IPS-15b (cell line): ENCODE measurements at regions not wholly inside any gene's neighbourhood (a gene's known extent, or its start where the extent isn't known, plus 50 kb on each side); places are given as distances from the start of the nearest gene placed in this dataset.

ENCODE experiments used
- H3K27me3 ChIP-seq: one replicate; pipeline ENCODE4 v1.6.1; 2013; ENCODE audit warnings: low read length; ENCODE audit not compliant: control insufficient read depth, insufficient read depth
- H3K36me3 ChIP-seq: one replicate; pipeline ENCODE4 v1.6.1; 2013; ENCODE audit warnings: low read length; ENCODE audit not compliant: control insufficient read depth, insufficient read depth
- H3K4me1 ChIP-seq: one replicate; pipeline ENCODE4 v1.6.1; 2013; ENCODE audit warnings: mild to moderate bottlenecking, low read length; ENCODE audit not compliant: control insufficient read depth, insufficient read depth
- H3K4me3 ChIP-seq: one replicate; pipeline ENCODE4 v1.5.1; 2013; ENCODE audit warnings: low read depth, low read length
- H3K9ac ChIP-seq: one replicate; pipeline ENCODE4 v1.6.1; 2013; ENCODE audit warnings: low read depth, mild to moderate bottlenecking, low read length
- H3K9me3 ChIP-seq: one replicate; pipeline ENCODE4 v1.6.1; 2013; ENCODE audit warnings: mild to moderate bottlenecking, low read length; ENCODE audit not compliant: control insufficient read depth, insufficient read depth

DNA sequence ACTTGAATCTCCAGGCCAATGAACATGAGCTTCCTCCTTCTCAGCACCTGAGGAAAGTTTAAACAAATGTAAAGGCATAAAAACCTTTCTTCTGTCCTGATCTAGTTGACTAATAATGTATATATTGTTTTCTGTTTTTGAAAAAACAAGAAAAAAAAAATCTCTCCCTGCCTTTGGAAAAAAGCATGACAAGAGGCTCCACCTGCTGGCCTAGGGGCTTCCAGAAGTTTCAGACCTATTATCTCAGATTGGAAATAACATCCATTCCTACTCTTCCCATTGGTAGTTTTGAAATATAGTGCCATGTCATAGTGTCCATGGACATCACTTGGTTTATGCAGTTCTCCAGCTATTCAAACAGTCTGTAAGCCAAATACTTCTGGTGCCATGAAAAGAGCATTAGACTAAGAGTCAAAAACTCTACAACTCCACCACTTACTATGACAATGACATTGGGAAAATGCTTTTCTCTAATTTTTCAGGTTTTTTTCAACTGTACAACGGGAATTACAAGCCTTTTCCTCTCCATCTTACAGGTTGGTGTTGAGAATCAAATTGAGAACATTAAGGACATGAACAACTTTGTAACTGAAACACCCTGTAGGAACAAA is 409.6 kb upstream of the MPDZ start:
- no peaks in the 10 kb centered on the region for H3K27me3 ChIP-seq
- peaks cover 7% of the 10 kb centered on the region for H3K4me1 ChIP-seq
- H3K9ac ChIP-seq: no peak overlapping the region

DNA sequence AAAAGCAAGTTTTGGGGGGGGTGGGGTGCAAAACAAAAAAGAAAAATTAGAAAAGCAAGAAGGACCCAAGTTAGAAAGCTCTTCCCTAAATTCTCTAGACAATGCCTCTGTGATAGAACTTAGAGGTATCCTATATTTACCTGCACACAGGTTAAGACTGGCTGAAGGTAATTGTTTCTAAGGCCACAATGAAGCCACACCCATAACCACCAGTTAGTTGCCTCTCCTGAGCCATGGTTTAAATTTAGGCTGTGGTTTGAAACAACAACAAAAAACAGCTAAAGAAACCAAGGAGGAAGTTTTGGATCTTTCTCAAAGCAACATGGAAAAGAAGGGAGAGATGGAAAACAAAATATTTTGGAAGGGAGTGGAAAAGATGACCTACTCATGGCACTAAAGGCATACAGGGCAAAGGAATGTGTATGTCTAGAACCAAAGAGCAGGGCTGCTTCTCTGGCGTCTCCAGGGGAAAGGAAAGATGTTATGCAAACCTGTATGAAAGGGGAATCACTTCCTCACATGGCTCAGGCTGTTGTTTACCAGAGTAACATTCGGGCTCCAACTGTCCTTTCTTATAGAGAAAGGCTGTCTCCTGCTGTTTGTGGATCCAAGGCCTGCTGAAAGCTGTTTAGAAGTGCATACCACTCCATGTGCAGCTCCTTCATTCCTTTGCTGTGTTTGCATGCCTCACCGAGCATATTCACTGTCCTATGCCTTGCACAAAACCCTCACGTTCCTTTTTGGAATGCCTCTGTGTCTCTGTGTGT is 408.9 kb upstream of the MPDZ start:
- Histone ChIP-seq H3K9me3 (no peaks in the 10 kb centered on the region), H3K36me3 (no peaks in the 10 kb centered on the region), H3K4me1 (peaks cover 7% of the 10 kb centered on the region), H3K9ac (no peak overlapping the region), H3K4me3 (no peak overlapping the region), H3K27me3 (no peaks in the 10 kb centered on the region)

More for the DNA sequence above, 409.6 kb upstream of the MPDZ start:
- no peaks in the 10 kb centered on the region for H3K36me3 ChIP-seq
- no peak overlapping the region for H3K4me3 ChIP-seq
- no peaks in the 10 kb centered on the region for H3K9me3 ChIP-seq

DNA sequence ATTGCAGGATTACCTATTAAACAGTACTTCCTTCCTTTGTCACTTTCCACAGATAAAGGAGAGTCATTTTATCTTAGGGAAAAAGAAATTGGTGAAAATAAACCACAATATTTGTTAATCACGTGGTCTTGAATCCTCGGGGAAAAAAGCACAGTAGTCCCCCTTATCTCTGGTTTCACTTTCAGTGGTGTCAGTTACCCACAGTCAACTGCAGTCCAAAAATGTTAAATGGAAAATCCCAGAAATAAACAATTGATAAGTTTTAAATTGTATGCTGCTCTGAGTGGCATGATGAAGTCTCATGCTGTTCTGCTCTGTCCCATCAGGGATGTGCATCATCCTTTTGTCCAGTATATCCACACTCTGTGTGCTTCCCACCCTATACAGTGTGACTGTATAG is 405.2 kb upstream of the MPDZ start:
- H3K9me3 ChIP-seq: no peaks in the 10 kb centered on the region
- H3K4me3 ChIP-seq: no peak overlapping the region
- peaks cover 7% of the 10 kb centered on the region for H3K4me1 ChIP-seq
- no peak overlapping the region for H3K9ac ChIP-seq
- no peaks in the 10 kb centered on the region for H3K36me3 ChIP-seq
- no peaks in the 10 kb centered on the region for H3K27me3 ChIP-seq

GRCh38 chr9:13677801-13678200 is 398.3 kb upstream of the MPDZ start:
- Histone ChIP-seq H3K36me3 (no peaks in the 10 kb centered on the region), H3K27me3 (no peaks in the 10 kb centered on the region), H3K9me3 (no peaks in the 10 kb centered on the region), H3K4me3 (no peak overlapping the region), H3K4me1 (no peaks in the 10 kb centered on the region), H3K9ac (no peak overlapping the region)

DNA sequence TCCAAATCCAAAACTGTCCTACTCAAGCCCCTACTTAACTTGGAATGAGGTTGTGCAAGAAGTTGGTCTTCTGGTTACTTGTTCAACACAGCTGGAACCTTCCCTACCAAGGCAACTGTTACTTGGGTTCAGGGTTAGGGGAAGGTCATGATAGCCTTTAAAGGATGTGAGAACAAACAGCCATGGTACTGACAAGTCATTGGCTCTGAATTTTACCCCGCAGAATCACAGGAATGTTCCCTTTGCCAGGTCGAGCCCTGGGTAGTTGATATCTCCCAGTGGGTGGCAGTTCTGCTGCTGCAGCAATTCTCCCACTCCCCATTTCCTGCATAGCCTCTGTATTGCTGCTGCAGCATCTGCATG is 396.1 kb upstream of the MPDZ start:
- Histone ChIP-seq H3K4me1 (no peaks in the 10 kb centered on the region), H3K9ac (no peak overlapping the region), H3K4me3 (no peak overlapping the region), H3K9me3 (no peaks in the 10 kb centered on the region), H3K27me3 (no peaks in the 10 kb centered on the region), H3K36me3 (no peaks in the 10 kb centered on the region)

DNA sequence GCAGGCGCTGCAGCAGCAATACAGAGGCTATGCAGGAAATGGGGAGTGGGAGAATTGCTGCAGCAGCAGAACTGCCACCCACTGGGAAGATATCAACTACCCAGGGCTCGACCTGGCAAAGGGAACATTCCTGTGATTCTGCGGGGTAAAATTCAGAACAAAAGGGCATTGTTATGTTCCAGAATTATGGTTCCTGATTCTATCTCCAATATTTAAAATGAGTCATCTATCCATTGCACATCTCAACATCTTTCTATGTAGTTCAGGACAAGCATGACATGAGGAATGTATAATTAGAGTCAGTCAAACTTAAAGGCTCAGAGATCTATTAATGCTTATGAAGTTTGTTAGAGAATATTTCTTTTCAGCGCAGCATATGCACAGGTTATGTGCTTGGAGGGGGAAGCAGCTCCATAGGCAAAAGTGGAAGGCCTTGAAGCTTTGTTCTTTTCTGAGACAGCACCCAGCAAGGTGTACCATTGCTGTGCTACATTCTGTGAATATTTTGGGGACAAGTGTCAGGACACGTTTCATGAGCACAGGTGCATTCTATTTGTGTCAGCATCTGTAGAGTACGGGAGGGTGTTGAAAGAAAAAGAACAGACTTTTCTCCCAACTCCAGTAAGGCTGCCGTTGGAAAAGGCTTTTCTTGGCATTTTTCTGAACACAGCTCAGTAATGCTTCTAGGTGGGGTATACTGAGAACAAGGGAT is 395.6 kb upstream of the MPDZ start:
- Histone ChIP-seq H3K4me3 (no peak overlapping the region), H3K9ac (no peak overlapping the region), H3K36me3 (no peaks in the 10 kb centered on the region), H3K9me3 (no peaks in the 10 kb centered on the region), H3K4me1 (no peaks in the 10 kb centered on the region), H3K27me3 (no peaks in the 10 kb centered on the region)

DNA sequence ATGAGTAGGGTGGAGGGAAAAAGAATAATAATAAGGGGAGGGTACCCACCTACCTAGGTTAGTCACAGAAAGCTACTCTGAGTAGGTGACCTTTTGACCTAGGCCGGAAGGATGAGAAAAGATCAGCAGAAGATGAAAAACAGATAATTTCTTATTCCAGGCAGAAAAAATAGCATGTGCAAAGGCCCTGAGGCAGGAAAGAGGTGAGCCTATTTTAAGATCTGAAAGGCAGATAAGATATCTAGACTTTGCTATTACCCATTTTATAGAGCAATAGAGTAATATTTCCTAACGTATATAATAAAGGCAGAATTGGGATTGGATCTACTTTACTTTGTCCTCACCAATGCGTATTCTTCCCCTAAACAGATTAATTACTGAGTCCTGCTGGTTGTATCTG is 393.9 kb upstream of the MPDZ start:
- Histone ChIP-seq H3K9me3 (no peaks in the 10 kb centered on the region), H3K27me3 (no peaks in the 10 kb centered on the region)

DNA sequence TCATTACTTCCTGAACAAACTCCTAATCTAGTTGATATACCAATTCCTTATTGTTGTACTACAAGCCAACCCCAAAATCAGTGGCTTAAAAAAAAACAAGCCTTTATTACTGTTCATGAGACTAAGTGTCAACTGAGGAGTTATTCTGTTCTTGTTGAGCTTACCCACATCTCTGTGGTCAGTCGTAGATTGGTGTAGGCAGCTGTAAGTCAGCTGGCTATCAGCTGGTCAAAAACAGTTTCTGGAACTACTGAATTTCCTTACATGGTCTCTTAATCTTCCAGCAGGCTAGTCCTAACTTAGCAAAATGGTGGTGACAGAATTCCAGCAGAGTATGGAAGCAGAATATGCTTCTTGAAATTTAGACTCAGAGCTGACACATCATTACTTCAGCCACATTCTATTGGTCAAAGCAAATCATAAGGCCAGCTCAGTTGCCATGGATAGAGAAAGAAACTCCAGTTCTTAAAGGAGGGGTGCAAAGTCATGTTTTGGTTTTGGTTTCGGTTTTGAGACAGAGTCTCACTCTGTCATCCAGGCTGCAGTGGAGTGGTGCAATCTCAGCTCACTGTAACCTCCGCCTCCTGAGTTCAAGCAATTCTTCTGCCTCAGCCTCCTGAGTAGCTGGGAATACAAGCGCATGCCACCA is 386.1 kb upstream of the MPDZ start:
- Histone ChIP-seq H3K27me3 (no peaks in the 10 kb centered on the region), H3K4me3 (no peak overlapping the region), H3K9me3 (no peaks in the 10 kb centered on the region), H3K36me3 (no peaks in the 10 kb centered on the region), H3K9ac (no peak overlapping the region), H3K4me1 (no peaks in the 10 kb centered on the region)

More for the DNA sequence above, 393.9 kb upstream of the MPDZ start:
- no peak overlapping the region for H3K9ac ChIP-seq
- H3K4me1 ChIP-seq: no peaks in the 10 kb centered on the region
- no peaks in the 10 kb centered on the region for H3K36me3 ChIP-seq
- no peak overlapping the region for H3K4me3 ChIP-seq

DNA sequence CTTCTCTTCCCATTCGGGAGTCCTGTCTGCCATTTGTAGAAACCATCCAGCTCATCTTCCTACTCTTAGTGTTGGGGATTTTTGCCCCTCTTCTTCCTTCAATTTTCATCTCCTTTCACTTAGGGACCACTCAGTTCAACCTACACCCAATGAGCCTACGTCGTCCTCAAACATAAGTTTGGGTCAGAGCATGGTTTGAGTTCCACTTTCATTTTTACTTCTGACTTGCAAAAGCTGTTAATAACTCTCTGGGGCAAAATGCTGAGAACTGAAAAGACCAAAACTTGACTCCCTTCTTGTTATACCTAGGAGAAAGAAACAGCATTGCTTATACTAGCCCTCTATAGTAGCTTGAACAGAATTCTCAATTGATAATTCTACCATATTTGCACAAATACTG is 381.5 kb upstream of the MPDZ start:
- H3K27me3 ChIP-seq: no peaks in the 10 kb centered on the region
- no peak overlapping the region for H3K9ac ChIP-seq
- H3K4me3 ChIP-seq: no peak overlapping the region
- H3K36me3 ChIP-seq: no peaks in the 10 kb centered on the region
- no peaks in the 10 kb centered on the region for H3K9me3 ChIP-seq
- H3K4me1 ChIP-seq: no peaks in the 10 kb centered on the region

GRCh38 chr9:13651969-13652663 is 372.6 kb upstream of the MPDZ start:
- H3K4me1 ChIP-seq: no peaks in the 10 kb centered on the region
- H3K36me3 ChIP-seq: no peaks in the 10 kb centered on the region
- H3K9me3 ChIP-seq: no peaks in the 10 kb centered on the region
- H3K4me3 ChIP-seq: no peak overlapping the region
- H3K9ac ChIP-seq: no peak overlapping the region
- no peaks in the 10 kb centered on the region for H3K27me3 ChIP-seq

- no peak overlapping the region for H3K9ac ChIP-seq
- H3K4me1 ChIP-seq: no peaks in the 10 kb centered on the region
- H3K36me3 ChIP-seq: no peaks in the 10 kb centered on the region
- H3K4me3 ChIP-seq: no peak overlapping the region
- no peaks in the 10 kb centered on the region for H3K9me3 ChIP-seq
- no peaks in the 10 kb centered on the region for H3K27me3 ChIP-seq
These were observed 372.0 kb upstream of the MPDZ start for GRCh38 chr9:13651526-13651925.
